Hematopoietic multipotent progenitor cell treated with erythropoietin and hydrocortisone succinate and interleukin-3 and kit ligand, for 4 days (in vitro differentiated cells): ENCODE measurements at regions not wholly inside any gene's neighbourhood (a gene's known extent, or its start where the extent isn't known, plus 50 kb on each side); places are given as distances from the start of the nearest gene placed in this dataset.

Source experiments
- DNase-seq: peaks from one replicate; pipeline ENCODE4 v3.0.0-alpha.2; 2015

DNA sequence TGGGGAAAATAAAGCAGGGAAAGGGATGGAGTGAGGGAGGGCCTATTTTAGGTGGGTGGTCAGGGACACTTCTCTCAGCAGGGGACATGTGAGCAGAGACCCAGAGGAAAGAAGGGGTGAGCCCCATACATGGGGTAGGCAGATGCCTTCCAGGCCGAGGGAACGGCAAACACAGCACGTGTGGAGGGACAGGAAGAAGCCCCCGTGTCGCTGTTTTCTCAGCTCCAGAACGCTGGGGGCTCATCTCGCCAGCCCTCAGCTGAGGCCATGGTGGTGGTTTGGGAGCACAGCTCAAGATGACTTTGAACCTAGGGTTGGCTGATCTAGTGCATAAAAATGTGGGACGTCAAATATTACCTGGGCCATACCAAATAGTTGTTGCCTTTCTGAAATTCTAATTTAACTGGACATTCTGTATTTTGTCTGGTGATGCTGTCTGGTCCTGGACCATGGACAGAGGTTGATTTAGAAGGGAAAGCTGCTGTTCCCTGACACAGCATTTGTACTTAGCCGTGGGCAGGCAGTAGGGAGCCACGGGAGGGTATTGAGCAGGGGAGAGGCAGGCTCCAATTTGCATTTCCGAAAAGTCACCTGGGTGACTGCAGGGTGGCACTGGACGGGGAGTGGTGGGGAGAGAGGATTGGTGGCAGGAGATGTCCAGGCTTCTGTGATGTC lies 53.1 kb upstream of the RUNX3 start:
- no peak for DNase-seq

DNA sequence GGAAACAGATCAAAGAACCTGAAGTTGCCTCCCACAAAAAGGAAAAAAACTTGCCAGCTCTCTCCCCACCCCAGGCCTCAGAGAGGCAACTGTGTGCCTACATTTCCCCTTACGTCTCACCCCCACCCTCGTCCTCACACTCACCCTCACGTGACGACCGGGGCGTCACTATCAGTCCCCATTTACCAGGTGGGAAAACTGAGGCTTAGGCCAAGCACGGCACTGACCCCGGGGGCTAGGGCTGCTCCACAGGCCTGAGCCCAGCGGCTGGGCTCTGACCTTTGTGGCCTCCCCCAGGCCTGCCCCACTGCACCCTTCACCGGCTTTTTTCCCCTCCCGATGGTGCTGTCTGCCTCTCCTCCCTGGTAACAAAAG lies 51.5 kb upstream of the RUNX3 start:
- DNase-seq: no peak

DNA sequence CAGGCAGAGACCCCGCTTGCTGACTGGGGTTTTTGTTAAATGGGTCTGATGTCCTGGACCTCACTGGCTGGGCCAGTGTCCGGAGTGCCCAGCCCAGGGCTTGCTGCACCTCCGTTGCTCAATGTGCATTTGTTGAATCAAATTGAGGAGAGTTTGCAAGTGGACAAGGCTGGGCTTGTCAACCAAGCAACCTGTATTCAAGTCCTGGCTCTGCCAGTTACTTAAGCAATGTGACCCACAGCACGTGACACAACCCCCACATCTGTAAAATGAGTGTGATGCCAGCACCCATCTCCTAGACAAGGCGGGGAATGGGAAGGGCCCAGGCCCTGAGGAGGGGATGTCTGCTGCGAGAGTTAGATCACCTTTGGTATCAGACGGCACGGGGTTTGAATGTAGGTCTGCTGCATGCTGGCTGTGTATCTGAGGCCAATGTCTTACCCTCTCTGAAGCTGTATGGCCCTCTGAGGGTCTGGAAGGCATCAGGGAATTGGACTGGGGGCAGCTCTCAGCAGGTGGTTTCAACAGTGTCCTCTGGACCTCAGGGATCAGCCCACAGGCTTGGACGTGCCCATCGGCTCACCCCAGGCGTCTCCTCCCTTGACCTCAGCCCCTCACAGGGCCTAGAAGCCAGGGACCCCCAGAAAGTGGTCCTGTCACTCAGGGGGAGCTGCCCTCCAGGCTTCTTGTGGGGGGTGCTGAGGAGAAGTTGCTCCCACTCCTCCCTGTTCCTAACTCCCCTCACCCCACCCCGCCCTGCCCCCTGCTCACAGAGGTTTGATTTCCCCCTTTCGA lies 51.0 kb upstream of the RUNX3 start:
- DNase-seq: no peak
